GM04504 (cell line): ENCODE measurements at regions not wholly inside any gene's neighbourhood (a gene's known extent, or its start where the extent isn't known, plus 50 kb on each side); places are given as distances from the start of the nearest gene placed in this dataset.

ENCODE experiments used
- DNase-seq: peaks from one replicate; pipeline ENCODE4 v3.0.0-alpha.2; 2012; ENCODE audit warnings: low read depth

- no peak for DNase-seq
Observed at GRCh38 chr20:58600756-58601155, 50.3 kb upstream of the STX16 start.

DNA sequence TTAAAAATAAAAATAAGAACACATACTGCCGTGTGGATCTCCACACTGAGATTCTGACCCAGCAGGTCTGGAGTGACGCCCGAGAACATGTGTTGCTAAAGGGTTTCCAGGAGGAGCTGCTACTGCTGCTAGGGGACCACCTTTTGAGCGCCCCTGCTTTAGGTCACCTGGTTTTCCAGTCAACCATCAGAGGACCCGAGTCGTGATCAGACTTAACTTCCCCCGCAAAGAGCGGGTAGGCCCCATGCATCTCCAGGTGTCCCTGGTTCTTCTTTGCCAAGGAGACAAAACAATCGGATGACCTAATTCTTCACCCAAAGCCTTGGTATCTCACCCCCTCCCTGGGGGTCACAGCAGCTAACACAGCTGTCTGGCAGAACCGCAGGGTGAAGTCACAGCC, 51.1 kb upstream of the STX16 start:
- DNase-seq = no peak

GRCh38 chr20:58598211-58599015, 52.7 kb upstream of the STX16 start:
- peak; percentile 58 for DNase-seq

DNA sequence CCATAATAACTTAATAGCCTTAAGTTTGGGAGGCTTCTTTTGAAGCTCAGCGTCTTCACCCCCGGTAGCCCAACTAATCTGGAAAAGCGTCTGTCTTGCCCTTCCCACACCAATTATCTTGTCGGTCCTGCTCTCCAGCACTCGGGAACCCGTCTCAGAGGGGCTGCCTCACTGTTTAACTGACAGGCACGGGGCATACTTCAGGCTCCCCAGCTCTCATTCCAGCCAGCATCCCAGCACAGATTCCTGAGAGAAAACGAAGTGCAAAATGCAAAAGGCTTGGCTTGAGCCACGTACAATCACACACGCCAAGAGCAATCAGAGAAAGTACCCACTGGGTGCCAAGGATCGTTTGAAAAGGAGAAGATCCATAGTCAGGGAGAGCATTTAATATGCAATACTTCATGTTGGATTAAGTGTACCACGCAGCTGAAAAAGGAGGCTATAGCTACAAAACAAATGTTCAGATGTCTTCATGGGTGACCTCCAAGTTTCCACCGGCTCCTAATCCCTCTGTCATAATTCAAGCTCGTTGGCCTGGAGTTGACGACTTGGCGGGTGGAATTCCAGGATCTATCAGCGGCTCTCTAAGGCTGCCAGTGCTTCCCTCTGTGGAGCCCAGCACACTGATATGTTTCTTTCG, 53.7 kb upstream of the STX16 start:
- DNase-seq = peak; percentile 44

- DNase-seq = peak; percentile 76
Observed at GRCh38 chr20:58596750-58597248, 54.3 kb upstream of the STX16 start.

DNA sequence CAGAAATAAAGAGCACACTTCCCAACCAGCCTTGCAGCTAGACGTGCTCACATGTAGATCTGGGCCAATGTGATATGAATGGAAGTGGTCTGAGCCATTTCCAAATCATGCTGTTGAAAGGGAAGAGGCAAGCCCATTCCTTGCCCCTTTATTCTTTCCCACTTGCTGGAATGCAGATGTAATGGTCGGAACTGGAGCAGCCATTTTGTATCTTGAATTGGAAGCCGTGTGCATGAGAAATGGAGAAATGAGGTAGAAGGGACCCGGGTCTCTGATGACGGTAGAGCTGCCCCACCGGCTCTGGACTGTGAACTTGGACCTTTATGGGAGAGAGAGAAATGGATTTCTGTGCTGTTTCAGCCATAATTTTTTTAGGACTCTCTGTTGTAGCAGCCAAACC, 54.8 kb upstream of the STX16 start:
- DNase-seq = no peak

DNA sequence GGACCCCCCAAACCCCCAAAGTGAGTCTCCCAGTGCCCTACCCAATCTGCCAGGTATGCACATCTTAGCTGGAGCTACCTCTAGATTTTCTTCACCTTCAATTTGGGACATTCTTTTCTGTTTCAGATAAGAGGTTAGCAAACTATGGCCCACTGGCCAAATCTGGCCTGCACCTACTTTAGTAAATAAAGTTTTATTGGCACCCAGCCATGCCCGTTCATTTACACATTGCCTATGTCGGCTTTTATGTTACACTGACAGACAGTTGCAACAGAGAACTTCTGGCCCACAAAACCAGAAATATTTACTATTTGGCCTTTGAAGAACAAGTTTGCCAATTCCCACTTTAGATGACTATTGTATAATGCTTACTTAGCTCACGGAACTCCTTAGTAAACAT, 55.9 kb upstream of the STX16 start:
- DNase-seq = no peak

- DNase-seq = no peak
Observed at GRCh38 chr20:58593880-58594638, 57.0 kb upstream of the STX16 start.

DNA sequence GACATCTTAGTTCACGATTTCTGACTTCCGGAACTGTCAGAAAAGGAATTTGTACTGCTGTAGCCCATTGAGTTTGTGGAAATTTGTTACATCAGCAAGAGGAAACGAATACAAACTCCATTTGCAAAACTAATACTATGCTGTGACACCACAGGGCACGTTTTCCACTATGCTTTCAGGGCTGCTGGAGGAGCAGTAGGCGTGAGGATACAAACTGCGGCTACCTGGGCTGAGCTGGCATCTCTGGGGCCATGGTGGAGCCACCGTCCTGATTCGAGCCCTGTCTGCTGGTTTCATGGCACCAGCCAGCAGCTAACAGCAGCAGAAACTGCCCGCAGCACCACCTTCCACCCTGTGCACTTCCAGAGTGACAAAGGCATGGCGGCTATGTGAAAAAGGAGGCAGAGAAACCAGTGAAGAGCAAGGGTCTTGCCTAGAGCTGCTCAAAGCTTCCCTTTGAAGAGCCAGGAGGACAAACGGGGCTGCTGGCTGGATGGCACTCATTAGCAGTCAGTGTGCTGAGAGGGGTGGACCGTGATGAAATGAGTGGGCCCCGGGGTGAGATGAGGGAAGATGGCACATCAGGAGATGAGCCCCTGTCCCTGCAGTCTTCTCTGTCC, 58.9 kb upstream of the STX16 start:
- no peak for DNase-seq

DNA sequence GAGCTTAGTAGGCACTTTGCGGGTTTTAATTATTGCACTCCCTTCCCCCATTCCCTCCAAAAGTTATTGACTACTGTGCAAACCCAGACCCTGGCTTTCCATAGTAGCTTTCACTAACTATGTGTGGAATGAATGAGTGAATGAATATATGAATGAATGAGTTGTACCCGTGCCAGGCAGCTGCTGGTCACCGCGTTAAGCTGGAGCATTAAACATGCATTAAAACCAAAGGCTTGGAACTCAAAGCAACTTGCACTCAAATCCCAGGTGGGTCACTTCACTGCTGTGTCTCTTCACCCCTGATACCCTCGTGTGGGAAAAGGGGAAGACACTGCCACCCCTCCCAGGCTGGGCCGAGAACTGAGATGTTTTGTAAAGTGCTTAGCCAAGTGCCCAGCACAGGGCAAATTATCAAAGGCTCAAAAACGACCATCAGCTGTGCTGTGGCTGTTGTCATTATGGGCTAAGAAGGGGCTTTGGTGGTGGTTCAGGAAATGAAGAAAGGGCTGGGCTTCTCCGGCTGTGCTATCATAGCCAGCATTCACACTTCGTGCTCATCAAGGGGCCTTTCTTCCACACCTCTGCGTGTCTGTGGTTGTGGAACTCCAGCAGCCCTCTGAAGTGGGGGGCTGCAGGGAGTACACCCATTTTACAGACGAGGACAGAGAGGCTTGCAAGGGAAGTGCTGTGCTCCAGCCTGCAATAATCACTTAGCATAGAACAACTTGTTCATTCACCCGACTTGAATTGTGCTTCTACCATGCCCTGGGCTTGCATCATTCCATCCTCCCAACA, 60.2 kb upstream of the STX16 start:
- DNase-seq = no peak

DNA sequence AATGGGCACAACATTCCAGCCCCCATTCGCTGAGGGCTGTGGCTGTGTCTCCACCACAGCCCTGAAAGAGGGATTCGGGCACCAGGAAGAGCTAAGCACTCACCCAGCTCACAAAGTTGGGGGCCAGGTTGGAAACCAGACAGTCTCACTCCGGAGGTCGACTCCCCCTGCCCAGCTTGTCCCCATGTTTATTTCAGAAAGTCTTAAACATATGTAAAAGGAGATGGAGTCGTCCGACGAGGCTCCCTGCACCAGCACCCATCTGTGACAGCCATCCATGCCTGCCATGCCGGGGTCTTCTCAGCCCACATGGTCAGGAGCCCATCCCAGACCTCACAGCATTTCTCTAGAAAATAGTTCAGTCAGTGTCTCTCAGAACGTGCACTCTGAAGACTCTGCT, 63.6 kb upstream of the STX16 start:
- no peak for DNase-seq

- DNase-seq = no peak
Observed at GRCh38 chr20:58586565-58587093, 64.5 kb upstream of the STX16 start.

GRCh38 chr20:58585753-58586540, 65.1 kb upstream of the STX16 start:
- DNase-seq = peak; percentile 17

DNA sequence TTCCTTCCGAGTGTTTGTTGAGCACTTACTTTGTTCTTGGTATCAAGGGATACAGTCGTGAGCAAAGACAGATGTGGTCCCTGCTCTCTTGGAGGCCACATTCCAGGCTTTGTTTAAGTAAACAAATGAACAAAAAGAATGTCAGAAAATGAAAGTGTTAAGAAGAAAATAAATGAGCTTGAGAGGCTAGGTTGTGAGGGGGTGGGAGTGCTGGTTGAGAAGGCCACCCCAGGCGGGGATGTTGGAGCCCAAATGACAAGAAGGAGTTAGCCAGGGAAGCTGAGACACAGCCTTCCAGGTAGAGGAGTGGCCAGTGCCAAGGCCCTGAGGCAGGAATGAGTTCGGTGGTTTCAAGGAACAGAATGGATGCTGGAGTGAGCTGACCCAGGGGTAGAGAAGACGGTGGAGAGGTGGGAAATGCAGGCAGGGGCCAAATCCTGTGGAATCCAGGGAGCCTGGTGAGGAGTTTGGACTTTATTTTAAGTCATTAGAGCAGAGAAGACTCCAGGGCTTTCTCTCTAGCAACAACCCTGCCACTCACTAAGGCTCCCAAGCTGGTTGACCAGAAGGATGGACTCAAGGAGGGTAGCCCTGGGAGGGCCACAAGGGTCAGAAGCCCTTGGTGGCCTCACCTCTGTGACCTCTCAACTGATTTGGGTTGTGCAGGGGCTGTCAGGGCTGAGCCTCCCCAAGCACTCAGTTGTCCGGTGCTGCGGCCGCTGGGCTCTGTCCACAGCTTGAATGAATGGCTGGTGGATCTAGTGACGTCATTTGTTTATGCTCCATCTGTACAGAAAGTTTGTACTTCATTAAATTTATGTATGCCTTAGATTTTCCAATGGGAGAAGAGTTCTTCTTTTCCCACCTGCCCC, 66.0 kb upstream of the STX16 start:
- DNase-seq = no peak

DNA sequence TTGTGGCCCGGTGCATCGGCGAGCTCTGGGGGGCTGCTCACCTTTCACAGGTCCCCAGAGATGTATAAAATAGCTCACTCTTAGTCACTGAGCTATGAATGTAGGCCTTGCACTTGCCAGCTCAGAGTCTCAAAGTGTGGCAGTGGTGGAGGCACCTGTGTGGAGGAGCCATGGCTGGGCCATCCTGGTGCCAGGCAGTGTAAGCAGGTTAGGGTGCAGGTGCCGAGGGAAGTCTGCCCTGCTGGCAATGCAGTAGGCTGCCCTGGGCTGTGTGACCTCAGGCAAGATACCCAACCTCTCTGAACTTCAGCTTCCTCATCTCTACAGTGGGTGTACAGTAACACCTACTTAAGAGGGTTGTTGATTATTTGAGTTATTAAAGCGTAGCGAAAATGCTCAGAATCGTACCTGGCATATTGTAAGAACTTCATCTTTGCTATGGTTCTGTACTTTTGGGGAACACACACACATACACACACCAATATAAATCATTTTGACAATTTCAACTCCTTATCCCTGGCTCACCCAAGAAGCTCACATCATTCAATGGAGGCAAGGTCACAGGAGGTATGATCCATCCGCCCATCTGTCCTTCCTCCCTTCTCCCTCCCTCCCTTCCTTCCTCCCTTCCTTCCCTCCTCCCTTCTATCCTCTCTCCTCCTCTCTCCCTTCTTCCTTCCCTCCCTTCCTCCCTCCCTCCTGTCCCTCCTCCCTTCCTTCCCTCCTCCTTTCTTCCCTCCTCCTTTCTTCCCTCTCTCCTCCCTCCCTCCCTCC, 66.8 kb upstream of the STX16 start:
- DNase-seq = no peak

DNA sequence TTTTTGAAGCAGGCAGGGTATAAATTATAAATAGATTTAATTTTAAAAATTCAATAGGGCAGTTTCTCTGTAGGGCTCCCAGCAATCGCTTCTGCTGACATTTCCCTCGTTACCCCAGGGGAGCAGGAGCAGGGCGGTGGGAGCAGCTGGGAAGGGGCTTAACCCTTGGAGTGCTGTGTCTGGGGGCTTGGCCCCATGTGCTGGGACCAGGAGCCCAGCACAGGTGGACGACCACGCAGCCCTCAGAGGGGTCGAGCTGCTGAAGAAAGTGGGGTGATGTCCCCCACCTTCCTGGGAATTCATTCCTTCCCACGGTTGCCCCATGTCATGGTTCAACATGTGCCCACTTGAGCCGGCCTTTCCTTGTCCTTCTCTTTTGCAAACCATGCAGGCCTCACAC, 67.5 kb upstream of the STX16 start:
- no peak for DNase-seq

- no peak for DNase-seq
Observed at GRCh38 chr20:58583176-58583575, 67.9 kb upstream of the STX16 start.

DNA sequence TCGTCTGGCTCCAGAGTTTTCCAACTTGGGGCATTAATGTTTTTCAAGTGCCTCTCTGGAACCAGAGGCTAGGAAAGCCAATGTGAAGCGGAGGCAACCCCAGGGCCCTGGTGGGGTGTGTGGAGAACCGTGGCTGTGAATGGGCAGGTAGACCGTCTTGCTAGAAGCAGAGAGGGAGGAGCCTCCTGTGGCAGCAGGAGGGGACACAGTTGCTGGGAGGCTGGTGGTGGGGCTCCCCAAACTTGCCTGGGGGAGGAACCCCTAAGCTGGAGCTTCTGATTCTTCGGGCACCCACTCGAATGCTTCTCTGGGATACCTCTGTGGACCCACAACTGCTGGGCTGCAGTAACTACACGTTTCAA, 65.3 kb upstream of the APCDD1L start:
- DNase-seq = no peak
